ENCODE measurements at regions not wholly inside any gene's neighbourhood (a gene's known extent, or its start where the extent isn't known, plus 50 kb on each side); places are given as distances from the start of the nearest gene placed in this dataset.

DNA sequence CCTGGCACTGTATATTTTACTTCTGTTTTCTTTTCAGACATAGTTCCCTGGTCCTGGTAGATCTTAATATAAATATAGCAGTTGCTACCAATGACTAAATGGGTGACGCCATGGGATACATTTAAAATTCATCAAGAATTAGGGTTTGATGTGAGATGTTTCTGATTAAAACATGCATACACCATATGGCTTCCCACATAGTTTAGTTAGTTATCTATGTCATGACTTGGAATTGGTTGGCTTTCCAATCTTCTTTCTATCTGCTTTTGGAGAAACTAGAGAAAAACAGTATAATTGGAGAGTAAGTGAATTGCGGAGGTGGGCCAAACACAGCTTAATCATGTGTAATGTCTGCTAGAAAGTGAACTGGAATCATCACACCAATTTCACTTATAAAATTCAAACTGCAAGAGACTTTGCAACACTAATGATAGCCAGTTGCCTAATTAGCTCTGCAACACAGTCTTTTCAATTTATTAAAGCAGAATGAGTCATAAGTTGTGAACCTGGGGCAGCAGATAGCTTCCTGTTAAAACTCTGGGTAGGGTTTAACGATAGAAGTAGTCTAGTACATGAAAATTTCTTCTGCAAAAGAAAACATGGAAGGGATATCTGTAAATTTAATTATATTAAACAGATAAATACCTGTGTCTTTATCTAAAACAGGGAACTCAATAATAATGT, 295.2 kb downstream of the SLC16A7 start (continued):
- TF ChIP-seq, protein P1, sequence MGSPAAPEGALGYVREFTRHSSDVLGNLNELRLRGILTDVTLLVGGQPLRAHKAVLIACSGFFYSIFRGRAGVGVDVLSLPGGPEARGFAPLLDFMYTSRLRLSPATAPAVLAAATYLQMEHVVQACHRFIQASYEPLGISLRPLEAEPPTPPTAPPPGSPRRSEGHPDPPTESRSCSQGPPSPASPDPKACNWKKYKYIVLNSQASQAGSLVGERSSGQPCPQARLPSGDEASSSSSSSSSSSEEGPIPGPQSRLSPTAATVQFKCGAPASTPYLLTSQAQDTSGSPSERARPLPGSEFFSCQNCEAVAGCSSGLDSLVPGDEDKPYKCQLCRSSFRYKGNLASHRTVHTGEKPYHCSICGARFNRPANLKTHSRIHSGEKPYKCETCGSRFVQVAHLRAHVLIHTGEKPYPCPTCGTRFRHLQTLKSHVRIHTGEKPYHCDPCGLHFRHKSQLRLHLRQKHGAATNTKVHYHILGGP (tag by site-specific recombination; IDR thresholded peaks at IDR 0.05), result no peak
- TF ChIP-seq ZNF174 (tag by site-specific recombination; IDR thresholded peaks at IDR 0.05) (no peak), ZNF558 (tag by site-specific recombination; IDR thresholded peaks at IDR 0.05) (no peak), ZNF266 (tag by site-specific recombination; IDR thresholded peaks at IDR 0.05; ENCODE audit: low read depth) (no peak), ZNF514 (tag by site-specific recombination; IDR thresholded peaks at IDR 0.05) (no peak), SP3 (tag by site-specific recombination; IDR thresholded peaks at IDR 0.05) (no peak)

DNA sequence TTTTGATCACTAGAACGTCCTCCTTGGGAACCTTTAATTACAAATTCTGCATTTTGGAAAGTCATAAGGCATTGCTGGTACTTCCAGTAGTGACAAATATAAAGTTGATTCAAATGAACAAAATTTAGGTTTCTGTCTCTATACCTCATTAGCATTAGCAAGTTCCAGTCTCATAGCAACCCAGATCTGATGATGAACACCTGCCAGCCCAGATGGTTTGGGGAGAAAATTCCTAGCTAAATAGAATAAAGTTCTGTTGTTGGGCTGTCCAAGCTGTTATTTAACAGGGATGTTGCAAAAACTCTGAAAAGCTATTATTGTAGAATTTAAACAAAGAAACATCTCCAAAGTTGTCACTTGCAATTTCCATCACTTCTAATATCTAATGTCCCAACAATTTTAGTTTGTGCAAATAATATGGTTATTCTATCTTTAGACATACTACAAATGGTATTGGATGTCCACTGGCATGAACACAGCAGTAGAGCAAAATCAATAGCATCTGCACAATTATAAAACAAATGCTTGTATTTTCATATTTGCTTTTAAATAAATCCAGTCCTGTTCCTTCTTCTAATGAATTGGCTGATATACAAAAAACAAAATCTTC, 299.4 kb downstream of the SLC16A7 start:
- POLR2A ChIA-PET, result no interaction called here
- CTCF ChIA-PET, result interaction anchor here (0.7 kb wide), 1 partner anchor 1148 kb away, joined by 4 read pairs; no protein-coding TSS in a partner anchor
- Histone ChIP-seq H3K4me3 (ENCODE audit: low read depth, low read length) (no peak overlapping the region), H3K4me1 (ENCODE audit: control insufficient read depth, insufficient read depth, low read length) (no peaks in the 10 kb centered on the region), H3K36me3 (ENCODE audit: control insufficient read depth in 2 of 2, insufficient read depth in 1 of 2, low read length in 2 of 2) (no peaks in the 10 kb centered on the region), H3K9me3 (ENCODE audit: control insufficient read depth, insufficient read depth, low read depth, low read length) (no peaks in the 10 kb centered on the region), H3K27ac (ENCODE audit: extremely low read depth, low read depth, low read length) (no peak overlapping the region)
- TF ChIP-seq ZNF596 (tag by site-specific recombination; IDR thresholded peaks at IDR 0.05) (no peak), ZNF16 (tag by site-specific recombination; IDR thresholded peaks at IDR 0.05; ENCODE audit: low read depth) (no peak), MEIS1 (CRISPR knock-in tag; IDR thresholded peaks at IDR 0.05; ENCODE audit: borderline replicate concordance) (no peak), ZBTB7A (tag by site-specific recombination; IDR thresholded peaks at IDR 0.05; ENCODE audit: low read depth) (no peak), KLF1 (tag by site-specific recombination; IDR thresholded peaks at IDR 0.05) (no peak), SALL2 (tag by site-specific recombination; IDR thresholded peaks at IDR 0.05; ENCODE audit: borderline replicate concordance) (no peak), ZNF132 (tag by site-specific recombination; IDR thresholded peaks at IDR 0.05; ENCODE audit: borderline replicate concordance) (no peak), MZF1 (tag by site-specific recombination; IDR thresholded peaks at IDR 0.05; ENCODE audit: borderline replicate concordance) (no peak)
- TF ChIP-seq, protein P2, sequence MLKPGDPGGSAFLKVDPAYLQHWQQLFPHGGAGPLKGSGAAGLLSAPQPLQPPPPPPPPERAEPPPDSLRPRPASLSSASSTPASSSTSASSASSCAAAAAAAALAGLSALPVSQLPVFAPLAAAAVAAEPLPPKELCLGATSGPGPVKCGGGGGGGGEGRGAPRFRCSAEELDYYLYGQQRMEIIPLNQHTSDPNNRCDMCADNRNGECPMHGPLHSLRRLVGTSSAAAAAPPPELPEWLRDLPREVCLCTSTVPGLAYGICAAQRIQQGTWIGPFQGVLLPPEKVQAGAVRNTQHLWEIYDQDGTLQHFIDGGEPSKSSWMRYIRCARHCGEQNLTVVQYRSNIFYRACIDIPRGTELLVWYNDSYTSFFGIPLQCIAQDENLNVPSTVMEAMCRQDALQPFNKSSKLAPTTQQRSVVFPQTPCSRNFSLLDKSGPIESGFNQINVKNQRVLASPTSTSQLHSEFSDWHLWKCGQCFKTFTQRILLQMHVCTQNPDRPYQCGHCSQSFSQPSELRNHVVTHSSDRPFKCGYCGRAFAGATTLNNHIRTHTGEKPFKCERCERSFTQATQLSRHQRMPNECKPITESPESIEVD (tag by site-specific recombination; IDR thresholded peaks at IDR 0.05), result no peak
- TF ChIP-seq, protein P3, sequence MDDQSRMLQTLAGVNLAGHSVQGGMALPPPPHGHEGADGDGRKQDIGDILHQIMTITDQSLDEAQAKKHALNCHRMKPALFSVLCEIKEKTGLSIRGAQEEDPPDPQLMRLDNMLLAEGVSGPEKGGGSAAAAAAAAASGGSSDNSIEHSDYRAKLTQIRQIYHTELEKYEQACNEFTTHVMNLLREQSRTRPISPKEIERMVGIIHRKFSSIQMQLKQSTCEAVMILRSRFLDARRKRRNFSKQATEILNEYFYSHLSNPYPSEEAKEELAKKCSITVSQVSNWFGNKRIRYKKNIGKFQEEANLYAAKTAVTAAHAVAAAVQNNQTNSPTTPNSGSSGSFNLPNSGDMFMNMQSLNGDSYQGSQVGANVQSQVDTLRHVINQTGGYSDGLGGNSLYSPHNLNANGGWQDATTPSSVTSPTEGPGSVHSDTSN (CRISPR knock-in tag; IDR thresholded peaks at IDR 0.05), result no peak

DNA sequence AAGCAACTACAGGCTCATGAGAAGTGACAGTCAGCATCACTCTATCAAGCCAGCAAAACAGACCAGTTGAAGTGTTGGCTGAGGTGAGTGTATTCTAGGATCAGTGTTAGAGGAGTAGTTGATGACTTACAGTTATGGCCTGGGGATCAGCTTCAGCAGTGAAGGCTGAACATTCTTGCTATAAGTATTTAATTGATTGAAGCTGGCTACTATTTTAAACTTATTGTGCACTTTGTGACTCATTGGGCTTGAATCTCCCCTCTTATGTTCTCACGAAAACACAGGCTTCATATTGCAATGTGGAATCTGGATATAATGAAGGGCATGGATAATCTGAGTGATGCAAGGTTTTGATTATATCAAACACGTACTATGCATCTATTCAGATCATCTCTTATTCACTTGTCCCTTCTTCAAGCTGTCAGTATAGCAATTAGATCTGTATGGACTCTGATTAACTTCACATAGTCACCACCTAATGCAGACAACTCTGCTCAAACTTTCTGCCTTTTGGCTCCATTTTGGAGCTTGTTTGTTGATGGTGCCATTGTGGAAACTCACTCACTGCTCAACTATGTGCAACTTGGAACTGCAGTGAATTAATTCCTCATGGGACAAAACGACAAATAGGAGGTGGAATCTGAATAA, 309.2 kb downstream of the SLC16A7 start:
- H3K27ac ChIP-seq (ENCODE audit: extremely low read depth, low read depth, low read length), result no peak overlapping the region
- TF ChIP-seq ZNF146 (tag by site-specific recombination; IDR thresholded peaks at IDR 0.05), result no peak
- TF ChIP-seq ZNF501 (tag by site-specific recombination; IDR thresholded peaks at IDR 0.05), result no peak
- TF ChIP-seq, protein P4, sequence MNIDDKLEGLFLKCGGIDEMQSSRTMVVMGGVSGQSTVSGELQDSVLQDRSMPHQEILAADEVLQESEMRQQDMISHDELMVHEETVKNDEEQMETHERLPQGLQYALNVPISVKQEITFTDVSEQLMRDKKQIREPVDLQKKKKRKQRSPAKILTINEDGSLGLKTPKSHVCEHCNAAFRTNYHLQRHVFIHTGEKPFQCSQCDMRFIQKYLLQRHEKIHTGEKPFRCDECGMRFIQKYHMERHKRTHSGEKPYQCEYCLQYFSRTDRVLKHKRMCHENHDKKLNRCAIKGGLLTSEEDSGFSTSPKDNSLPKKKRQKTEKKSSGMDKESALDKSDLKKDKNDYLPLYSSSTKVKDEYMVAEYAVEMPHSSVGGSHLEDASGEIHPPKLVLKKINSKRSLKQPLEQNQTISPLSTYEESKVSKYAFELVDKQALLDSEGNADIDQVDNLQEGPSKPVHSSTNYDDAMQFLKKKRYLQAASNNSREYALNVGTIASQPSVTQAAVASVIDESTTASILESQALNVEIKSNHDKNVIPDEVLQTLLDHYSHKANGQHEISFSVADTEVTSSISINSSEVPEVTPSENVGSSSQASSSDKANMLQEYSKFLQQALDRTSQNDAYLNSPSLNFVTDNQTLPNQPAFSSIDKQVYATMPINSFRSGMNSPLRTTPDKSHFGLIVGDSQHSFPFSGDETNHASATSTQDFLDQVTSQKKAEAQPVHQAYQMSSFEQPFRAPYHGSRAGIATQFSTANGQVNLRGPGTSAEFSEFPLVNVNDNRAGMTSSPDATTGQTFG (tag by site-specific recombination; IDR thresholded peaks at IDR 0.05; ENCODE audit: borderline replicate concordance), result no peak
- TF ChIP-seq ZNF701 (tag by site-specific recombination; IDR thresholded peaks at IDR 0.05), result no peak
- no peak for TF ChIP-seq ZNF560 (tag by site-specific recombination; IDR thresholded peaks at IDR 0.05; ENCODE audit: borderline replicate concordance)
- no peak for TF ChIP-seq GFI1B (tag by site-specific recombination; IDR thresholded peaks at IDR 0.05)
- no peak for TF ChIP-seq ZNF747 (tag by site-specific recombination; IDR thresholded peaks at IDR 0.05)
- TF ChIP-seq ZFP3 (tag by site-specific recombination; IDR thresholded peaks at IDR 0.05; ENCODE audit: low read depth), result no peak
- no peak for TF ChIP-seq HOXD13 (CRISPR knock-in tag; IDR thresholded peaks at IDR 0.05; ENCODE audit: borderline replicate concordance)
- no peak for TF ChIP-seq ZNF571 (tag by site-specific recombination; IDR thresholded peaks at IDR 0.05)
- TF ChIP-seq ZNF785 (tag by site-specific recombination; IDR thresholded peaks at IDR 0.05), result no peak
- TF ChIP-seq ZNF596 (tag by site-specific recombination; IDR thresholded peaks at IDR 0.05), result no peak

More for the DNA sequence above, 309.2 kb downstream of the SLC16A7 start:
- Histone ChIP-seq H3K4me3 (ENCODE audit: low read depth, low read length) (no peak overlapping the region), H3K9me3 (ENCODE audit: control insufficient read depth, insufficient read depth, low read depth, low read length) (no peaks in the 10 kb centered on the region), H3K4me1 (ENCODE audit: control insufficient read depth, insufficient read depth, low read length) (no peaks in the 10 kb centered on the region), H3K36me3 (ENCODE audit: control insufficient read depth in 2 of 2, insufficient read depth in 1 of 2, low read length in 2 of 2) (no peaks in the 10 kb centered on the region)
- POLR2A ChIA-PET, result no interaction called here
- CTCF ChIA-PET, result no interaction called here

All from HEK293 (cell line).